PFSK-1 (cell line): ENCODE measurements at regions not wholly inside any gene's neighbourhood (a gene's known extent, or its start where the extent isn't known, plus 50 kb on each side); places are given as distances from the start of the nearest gene placed in this dataset.

Experiments
- FOXP2 ChIP-seq: optimal IDR thresholded peaks from 2 replicates; pipeline ENCODE3; 2011; ENCODE audit warnings: borderline replicate concordance, control low read depth, inconsistent platforms; ENCODE audit not compliant: insufficient read depth; ENCODE audit errors: extremely low read length, extremely low read depth
- POLR2AphosphoS5 ChIP-seq: IDR thresholded peaks from 2 replicates; pipeline ENCODE4 v1.6.1; 2012; ENCODE audit warnings: low read depth, mild to moderate bottlenecking, control low read depth, low read length, moderate library complexity
- SIN3A ChIP-seq: IDR thresholded peaks from 2 replicates; pipeline ENCODE4 v1.6.1; 2012; ENCODE audit warnings: mild to moderate bottlenecking, low read length, moderate library complexity, borderline replicate concordance; ENCODE audit not compliant: insufficient read depth
- TAF1 ChIP-seq: IDR thresholded peaks from 2 replicates; pipeline ENCODE4 v1.6.1; 2012; ENCODE audit warnings: low read length, control low read depth, borderline replicate concordance; ENCODE audit not compliant: insufficient read depth
- TF ChIP-seq, protein P1 (sequence below), 2 experiments: IDR thresholded peaks; 2 replicates each; pipeline versions ENCODE4 v1.6.1 to v1.8.0; 2011 to 2012; ENCODE audit warnings: low read depth in 2 of 2, low read length in 2 of 2, control low read depth in 1 of 2, inconsistent platforms in 1 of 2, mild to moderate bottlenecking in 1 of 2, moderate library complexity in 1 of 2; ENCODE audit not compliant: insufficient read depth in 1 of 2

DNA sequence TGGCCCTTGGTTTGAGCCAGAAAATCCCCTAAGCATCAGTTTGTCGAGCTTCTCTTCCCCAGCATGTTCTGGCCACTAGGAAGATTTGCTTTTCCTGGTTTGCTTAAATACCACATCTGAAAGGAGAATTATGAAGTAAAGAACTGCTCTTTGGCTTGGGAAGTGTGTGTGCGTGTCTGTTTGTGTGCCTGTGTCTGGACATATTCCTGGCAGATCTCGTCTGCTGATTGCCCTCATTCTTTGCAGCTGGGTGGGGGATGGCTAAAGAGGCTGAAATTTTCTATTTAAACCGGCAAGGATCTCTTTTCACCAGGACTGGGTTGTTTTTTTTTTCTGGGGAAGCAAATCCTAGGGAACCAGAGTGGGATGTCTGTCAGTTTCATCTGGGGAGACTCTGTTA lies 57.3 kb upstream of the MBOAT2 start:
- no peak for TF ChIP-seq SIN3A
- TF ChIP-seq, protein P1, sequence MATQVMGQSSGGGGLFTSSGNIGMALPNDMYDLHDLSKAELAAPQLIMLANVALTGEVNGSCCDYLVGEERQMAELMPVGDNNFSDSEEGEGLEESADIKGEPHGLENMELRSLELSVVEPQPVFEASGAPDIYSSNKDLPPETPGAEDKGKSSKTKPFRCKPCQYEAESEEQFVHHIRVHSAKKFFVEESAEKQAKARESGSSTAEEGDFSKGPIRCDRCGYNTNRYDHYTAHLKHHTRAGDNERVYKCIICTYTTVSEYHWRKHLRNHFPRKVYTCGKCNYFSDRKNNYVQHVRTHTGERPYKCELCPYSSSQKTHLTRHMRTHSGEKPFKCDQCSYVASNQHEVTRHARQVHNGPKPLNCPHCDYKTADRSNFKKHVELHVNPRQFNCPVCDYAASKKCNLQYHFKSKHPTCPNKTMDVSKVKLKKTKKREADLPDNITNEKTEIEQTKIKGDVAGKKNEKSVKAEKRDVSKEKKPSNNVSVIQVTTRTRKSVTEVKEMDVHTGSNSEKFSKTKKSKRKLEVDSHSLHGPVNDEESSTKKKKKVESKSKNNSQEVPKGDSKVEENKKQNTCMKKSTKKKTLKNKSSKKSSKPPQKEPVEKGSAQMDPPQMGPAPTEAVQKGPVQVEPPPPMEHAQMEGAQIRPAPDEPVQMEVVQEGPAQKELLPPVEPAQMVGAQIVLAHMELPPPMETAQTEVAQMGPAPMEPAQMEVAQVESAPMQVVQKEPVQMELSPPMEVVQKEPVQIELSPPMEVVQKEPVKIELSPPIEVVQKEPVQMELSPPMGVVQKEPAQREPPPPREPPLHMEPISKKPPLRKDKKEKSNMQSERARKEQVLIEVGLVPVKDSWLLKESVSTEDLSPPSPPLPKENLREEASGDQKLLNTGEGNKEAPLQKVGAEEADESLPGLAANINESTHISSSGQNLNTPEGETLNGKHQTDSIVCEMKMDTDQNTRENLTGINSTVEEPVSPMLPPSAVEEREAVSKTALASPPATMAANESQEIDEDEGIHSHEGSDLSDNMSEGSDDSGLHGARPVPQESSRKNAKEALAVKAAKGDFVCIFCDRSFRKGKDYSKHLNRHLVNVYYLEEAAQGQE (IDR thresholded peaks at IDR 0.05; ENCODE audit: insufficient read depth in 1 of 2, low read depth in 2 of 2, low read length in 2 of 2) = no peak
- TF ChIP-seq POLR2AphosphoS5 = no peak
- TF ChIP-seq TAF1 = no peak
- no peak for TF ChIP-seq FOXP2

- TF ChIP-seq, protein P1 (IDR thresholded peaks at IDR 0.05; ENCODE audit: insufficient read depth in 1 of 2, low read depth in 2 of 2, low read length in 2 of 2) = no peak
- no peak for TF ChIP-seq TAF1
- TF ChIP-seq FOXP2 = no peak
- no peak for TF ChIP-seq SIN3A
- no peak for TF ChIP-seq POLR2AphosphoS5
Measured at GRCh38 chr2:9057939-9058761, 54.7 kb upstream of the MBOAT2 start.

DNA sequence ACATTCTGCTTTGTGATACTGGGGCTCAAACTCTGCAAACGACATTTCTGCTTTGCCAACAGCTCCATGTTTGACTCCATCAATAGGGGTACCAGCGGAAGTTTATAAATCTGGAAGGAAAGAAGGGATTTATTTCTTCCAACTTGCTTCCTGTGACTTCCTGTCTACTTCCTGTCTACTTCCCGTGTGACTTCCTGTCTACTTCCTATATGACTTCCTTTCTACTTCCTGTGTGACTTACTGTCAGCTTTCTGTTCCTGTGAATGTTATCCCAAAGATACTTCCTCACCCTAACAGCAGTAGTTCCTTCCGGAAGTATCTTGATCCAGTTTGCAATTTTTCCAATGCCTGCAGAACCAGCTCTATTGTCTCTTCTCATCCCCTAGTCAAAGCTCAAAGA lies 52.0 kb upstream of the MBOAT2 start:
- TF ChIP-seq, protein P1 (IDR thresholded peaks at IDR 0.05; ENCODE audit: insufficient read depth in 1 of 2, low read depth in 2 of 2, low read length in 2 of 2) = no peak
- TF ChIP-seq SIN3A (no peak), FOXP2 (no peak), POLR2AphosphoS5 (no peak), TAF1 (no peak)

DNA sequence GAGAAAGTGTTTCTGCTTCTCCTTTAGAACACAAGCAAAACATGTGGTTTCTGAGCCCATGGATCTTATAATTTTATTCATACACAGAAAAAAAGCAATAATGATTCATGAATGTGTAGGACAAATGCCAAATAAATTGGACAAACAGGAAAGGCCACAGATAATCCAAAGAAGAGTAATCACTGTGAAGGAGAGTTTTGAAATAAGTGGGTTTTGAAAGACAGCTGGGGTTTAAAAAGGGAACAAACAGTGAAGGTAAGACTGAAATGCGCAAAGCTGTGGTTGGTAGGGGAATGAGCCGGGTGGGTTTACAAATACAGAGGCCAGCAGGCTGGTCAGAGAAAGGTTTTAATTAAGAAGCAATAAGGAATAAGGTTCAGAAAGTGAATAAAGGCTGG lies 50.0 kb upstream of the MBOAT2 start:
- TF ChIP-seq, protein P1 (IDR thresholded peaks at IDR 0.05; ENCODE audit: insufficient read depth in 1 of 2, low read depth in 2 of 2, low read length in 2 of 2) = no peak
- TF ChIP-seq SIN3A (no peak), TAF1 (no peak), FOXP2 (no peak), POLR2AphosphoS5 (no peak)
